Lung (tissue), 11 donors: ENCODE measurements at regions not wholly inside any gene's neighbourhood (a gene's known extent, or its start where the extent isn't known, plus 50 kb on each side); places are given as distances from the start of the nearest gene placed in this dataset.

ENCODE experiments used
- ATAC-seq: fragments of 200-7000 bp; cut with Tn5 transposase; one replicate; pipeline ENCODE4 v1.9.1; 2020; ENCODE audit warnings: moderate number of reproducible peaks; ENCODE audit not compliant: insufficient read depth, low FRiP score
- DNase-seq, 3 donors: peaks; one replicate each; pipeline ENCODE4 v3.0.0-alpha.2; 2013 to 2017
- H3K27ac ChIP-seq, 2 donors: one replicate each; pipeline ENCODE4 v1.5.1; 2013; ENCODE audit warnings: mild to moderate bottlenecking in 2 of 2, moderate library complexity in 2 of 2, control low read depth in 1 of 2, inconsistent platforms in 1 of 2, low read depth in 1 of 2, low read length in 1 of 2
- H3K27me3 ChIP-seq, 3 donors: one replicate each; pipeline ENCODE4 v1.5.1; 2013; ENCODE audit warnings: low read length in 2 of 3; ENCODE audit not compliant: control insufficient read depth in 3 of 3, insufficient read depth in 3 of 3
- H3K36me3 ChIP-seq, 4 donors: one replicate each; pipeline ENCODE4 v1.5.1; 2013; ENCODE audit warnings: low read length in 4 of 4, mild to moderate bottlenecking in 1 of 4, moderate library complexity in 1 of 4; ENCODE audit not compliant: control insufficient read depth in 4 of 4, insufficient read depth in 4 of 4
- H3K4me1 ChIP-seq, 5 donors: one replicate each; pipeline ENCODE4 v1.5.1; 2013; ENCODE audit warnings: low read length in 5 of 5, mild to moderate bottlenecking in 2 of 5, moderate library complexity in 1 of 5; ENCODE audit not compliant: control insufficient read depth in 5 of 5, insufficient read depth in 5 of 5
- H3K4me3 ChIP-seq: one replicate; pipeline ENCODE4 v1.5.1; 2013; ENCODE audit warnings: mild to moderate bottlenecking, control low read depth, moderate library complexity
- H3K9ac ChIP-seq, 2 donors: one replicate each; pipeline ENCODE4 v1.5.1; 2013; ENCODE audit warnings: low read length in 2 of 2, control low read depth in 1 of 2; ENCODE audit not compliant: insufficient read depth in 1 of 2
- H3K9me3 ChIP-seq, 4 donors: one replicate each; pipeline ENCODE4 v1.5.1; 2013; ENCODE audit warnings: low read length in 3 of 4, mild to moderate bottlenecking in 1 of 4, moderate library complexity in 1 of 4; ENCODE audit not compliant: control insufficient read depth in 4 of 4, insufficient read depth in 3 of 4
- WGBS, 2 donors: extraction: QIAGEN DNeasy Blood & Tissue Kit; methylation state at CpG; one replicate each; pipeline ENCODE4 v1.1.7; 2013; 5-methylcytosine and 5-hydroxymethylcytosine counted together
- TF ChIP-seq, protein P1 (sequence below): IDR thresholded peaks from 2 replicates; pipeline ENCODE4 v1.5.1; 2012; ENCODE audit warnings: mild to moderate bottlenecking; ENCODE audit errors: control extremely low read depth, extremely low read depth
- donor health status: control.
- donor health status: control.
- donor health status: Bipolar disorder and iron deficiency.
- donor health status: healthy.
- donor health status: DM: yes; HTN: yes; CAD: no.

DNA sequence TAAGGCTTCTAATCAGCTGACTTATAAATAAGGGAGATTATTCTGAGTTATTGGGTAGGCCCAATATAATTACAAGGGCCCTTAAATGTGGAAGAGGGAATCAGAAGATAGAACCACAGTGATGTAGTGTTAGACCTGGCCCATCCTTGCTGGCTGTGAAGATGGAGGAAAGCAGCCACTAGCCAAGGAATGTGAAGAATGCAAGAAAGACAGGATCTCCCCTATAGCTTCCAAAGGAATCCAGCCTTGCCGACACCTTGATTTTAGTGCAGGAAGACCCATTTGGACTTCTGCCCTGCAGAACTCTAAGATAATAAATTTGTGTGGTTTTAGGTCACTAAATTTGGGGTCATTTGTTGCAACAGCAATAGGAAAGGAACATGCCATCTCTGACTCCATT lies 150.6 kb downstream of the SPATA18 start:
- no peaks in the 10 kb centered on the region for H3K36me3 ChIP-seq
- H3K27ac ChIP-seq = no peak overlapping the region
- H3K9me3 ChIP-seq = peaks cover 0 to 3% (median 0%) of the 10 kb centered on the region in 4 donors
- WGBS, 2 donors = 71 to 76% methylated on average over 1 of the region's 1 CpG
- H3K4me1 ChIP-seq = peaks cover 0 to 13% (median 2%) of the 10 kb centered on the region in 5 donors
- no peaks in the 10 kb centered on the region for H3K27me3 ChIP-seq
- H3K4me3 ChIP-seq = no peak overlapping the region
- ATAC-seq (no peak), DNase-seq (no peak)
- TF ChIP-seq, protein P1, sequence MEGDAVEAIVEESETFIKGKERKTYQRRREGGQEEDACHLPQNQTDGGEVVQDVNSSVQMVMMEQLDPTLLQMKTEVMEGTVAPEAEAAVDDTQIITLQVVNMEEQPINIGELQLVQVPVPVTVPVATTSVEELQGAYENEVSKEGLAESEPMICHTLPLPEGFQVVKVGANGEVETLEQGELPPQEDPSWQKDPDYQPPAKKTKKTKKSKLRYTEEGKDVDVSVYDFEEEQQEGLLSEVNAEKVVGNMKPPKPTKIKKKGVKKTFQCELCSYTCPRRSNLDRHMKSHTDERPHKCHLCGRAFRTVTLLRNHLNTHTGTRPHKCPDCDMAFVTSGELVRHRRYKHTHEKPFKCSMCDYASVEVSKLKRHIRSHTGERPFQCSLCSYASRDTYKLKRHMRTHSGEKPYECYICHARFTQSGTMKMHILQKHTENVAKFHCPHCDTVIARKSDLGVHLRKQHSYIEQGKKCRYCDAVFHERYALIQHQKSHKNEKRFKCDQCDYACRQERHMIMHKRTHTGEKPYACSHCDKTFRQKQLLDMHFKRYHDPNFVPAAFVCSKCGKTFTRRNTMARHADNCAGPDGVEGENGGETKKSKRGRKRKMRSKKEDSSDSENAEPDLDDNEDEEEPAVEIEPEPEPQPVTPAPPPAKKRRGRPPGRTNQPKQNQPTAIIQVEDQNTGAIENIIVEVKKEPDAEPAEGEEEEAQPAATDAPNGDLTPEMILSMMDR = no peak
- H3K9ac ChIP-seq = no peak overlapping the region

DNA sequence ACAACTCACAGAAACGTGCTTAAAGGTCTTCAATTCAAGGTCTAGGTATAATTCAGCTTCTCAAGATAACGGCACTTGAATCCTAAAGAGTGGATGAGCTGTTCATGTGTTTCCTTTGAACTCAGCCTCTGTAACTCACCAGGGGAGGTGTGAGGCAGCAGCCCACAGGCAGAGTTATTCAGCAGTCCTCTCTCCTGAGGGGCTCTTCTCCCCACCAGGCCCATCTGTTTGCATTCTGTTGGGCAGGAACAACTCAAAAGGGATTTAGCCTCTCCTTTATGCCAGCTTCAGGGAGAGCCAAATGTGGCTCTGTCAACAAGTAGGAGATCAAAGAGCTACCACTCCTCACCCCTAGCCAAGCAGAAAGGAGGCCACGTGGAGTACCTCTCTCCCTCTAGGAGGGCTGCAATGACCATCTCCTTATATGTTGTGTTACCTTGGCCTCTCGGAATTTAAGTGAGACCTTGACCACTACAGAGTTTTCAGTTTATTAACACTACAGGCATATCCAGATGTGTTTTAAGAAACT lies 151.2 kb downstream of the SPATA18 start:
- ATAC-seq (no peak), DNase-seq (peak in 1 of 3 donors; percentile 14)
- WGBS, 2 donors = 61 to 70% methylated on average over 4 of the region's 4 CpGs
- TF ChIP-seq, protein P1 = no peak
- H3K4me1 ChIP-seq = peaks cover 0 to 13% (median 2%) of the 10 kb centered on the region in 5 donors
- no peaks in the 10 kb centered on the region for H3K27me3 ChIP-seq
- H3K9ac ChIP-seq = no peak overlapping the region
- no peak overlapping the region for H3K4me3 ChIP-seq
- H3K27ac ChIP-seq = no peak overlapping the region
- H3K36me3 ChIP-seq = no peaks in the 10 kb centered on the region
- peaks cover 0 to 3% (median 0%) of the 10 kb centered on the region in 4 donors for H3K9me3 ChIP-seq

DNA sequence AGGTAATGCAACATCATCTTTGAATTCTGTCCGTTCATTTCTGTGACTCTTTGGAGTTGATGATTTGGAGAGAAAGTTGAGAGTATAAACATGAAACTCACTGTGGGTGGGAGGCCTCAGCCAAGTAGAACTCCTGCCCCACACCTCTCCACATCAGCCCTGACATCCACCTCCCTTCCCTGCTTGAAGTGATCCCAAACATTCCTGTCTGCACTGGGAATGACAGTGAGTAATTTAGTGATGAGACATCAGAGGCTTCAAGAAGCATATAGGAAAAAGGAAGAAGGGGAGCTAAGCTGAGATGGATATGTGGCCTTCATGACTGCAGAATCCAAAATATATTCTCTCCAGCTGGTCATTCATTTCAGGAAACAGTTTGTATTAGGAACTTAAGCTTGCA lies 151.8 kb downstream of the SPATA18 start:
- DNase-seq = no peak

More for the DNA sequence above, 151.8 kb downstream of the SPATA18 start:
- H3K27ac ChIP-seq = no peak overlapping the region
- no peak overlapping the region for H3K4me3 ChIP-seq
- H3K4me1 ChIP-seq = peaks cover 0 to 9% (median 2%) of the 10 kb centered on the region in 5 donors
- TF ChIP-seq, protein P1 = no peak
- H3K27me3 ChIP-seq = no peaks in the 10 kb centered on the region
- no peak for ATAC-seq
- 77 to 84% methylated on average over 1 of the region's 1 CpG for WGBS, 2 donors
- peaks cover 0 to 3% (median 0%) of the 10 kb centered on the region in 4 donors for H3K9me3 ChIP-seq
- H3K36me3 ChIP-seq = no peaks in the 10 kb centered on the region
- no peak overlapping the region for H3K9ac ChIP-seq
